HepG2 (cell line): ENCODE measurements at regions not wholly inside any gene's neighbourhood (a gene's known extent, or its start where the extent isn't known, plus 50 kb on each side); places are given as distances from the start of the nearest gene placed in this dataset.

Experiments used
- ATAC-seq: fragments of 200-7000 bp; cut with Tn5 transposase; 3 replicates; pipeline ENCODE4 v1.9.1; 2020; ENCODE audit warnings: mild to moderate bottlenecking, moderate library complexity
- BruUV-seq: library from RNA; stranded (reverse); fragments of 400-500 nt; replicated peaks from 2 replicates; lab custom pipeline; 2021; lab: Mats Ljungman, UMichigan
- CTCF ChIA-PET: fragments of 300-600 bp; formaldehyde crosslinking; extraction: SDS; loops from one replicate; lab custom pipeline; 2021; ENCODE audit warnings: low total read pairs, inconsistent platforms, low intra/inter-chr PET ratio; lab: Yijun Ruan, JAX
- POLR2A ChIA-PET: fragments of 350-600 bp; sonication (Branson Sonifier 250); formaldehyde crosslinking; loops from one replicate; lab custom pipeline; 2020; ENCODE audit warnings: antibody characterized with exemption, inconsistent platforms; lab: Yijun Ruan, JAX
- DNase-seq: peaks from one replicate; pipeline ENCODE4 v3.0.0-alpha.2; 2015; ENCODE audit warnings: low spot score
- FAIRE-seq: peaks from 3 replicates; lab custom pipeline; 2011; peaks lifted over from hg19 to GRCh38; lab: Jason Lieb, UNC
- H2AFZ ChIP-seq: one replicate; pipeline ENCODE4 v1.6.1; 2011; ENCODE audit warnings: low read length, inconsistent platforms
- H3K27ac ChIP-seq: fragments of 300-600 bp; 3 replicates; pipeline ENCODE4 v1.8.0; 2011; ENCODE audit warnings: mixed run types, mild to moderate bottlenecking, mixed read lengths, low read length, inconsistent platforms; ENCODE audit not compliant: insufficient read depth; ENCODE audit errors: extremely low read length
- H3K27me3 ChIP-seq, 2 experiments: fragments of 200-600 bp in 1 of 2; 2 replicates in 1 of 2; 3 replicates in 1 of 2; pipeline versions ENCODE4 v1.6.0 to v1.8.0; 2011; ENCODE audit warnings: low read length in 2 of 2, mild to moderate bottlenecking in 2 of 2, moderate library complexity in 2 of 2, inconsistent platforms in 1 of 2; ENCODE audit not compliant: insufficient read depth in 2 of 2, control insufficient read depth in 1 of 2
- H3K36me3 ChIP-seq, 2 experiments: fragments of 200-600 bp in 1 of 2; replicated peaks in 1 of 2; 2 replicates in 1 of 2; 3 replicates in 1 of 2; pipeline versions ENCODE4 v1.5.1 to v1.8.0; 2011; ENCODE audit warnings: low read length in 2 of 2, inconsistent platforms in 1 of 2; ENCODE audit not compliant: insufficient read depth in 2 of 2, control insufficient read depth in 1 of 2
- H3K4me1 ChIP-seq: 2 replicates; pipeline ENCODE4 v1.5.1; 2012; ENCODE audit warnings: low read length, inconsistent platforms; ENCODE audit not compliant: insufficient read depth
- H3K4me2 ChIP-seq: 2 replicates; pipeline ENCODE4 v1.6.0; 2011; ENCODE audit warnings: low read depth, low read length, inconsistent platforms
- H3K4me3 ChIP-seq, 3 experiments: fragments of 200-600 bp in 1 of 3; sonication (generic), shearing (Covaris generic) in 1 of 3; replicated peaks in 1 of 3; 2 replicates each; pipeline ENCODE4 v1.5.1; 2011 to 2016; ENCODE audit warnings: low read length in 3 of 3, inconsistent platforms in 2 of 3, low read depth in 2 of 3, mild to moderate bottlenecking in 2 of 3, control low read depth in 1 of 3, mixed read lengths in 1 of 3; ENCODE audit not compliant: insufficient read depth in 1 of 3
- H3K79me2 ChIP-seq: one replicate; pipeline ENCODE4 v1.6.1; 2011; ENCODE audit warnings: low read length, inconsistent platforms; ENCODE audit not compliant: insufficient read depth
- H3K9ac ChIP-seq: 2 replicates; pipeline ENCODE4 v1.6.0; 2011; ENCODE audit warnings: mild to moderate bottlenecking, low read depth, low read length, inconsistent platforms; ENCODE audit not compliant: insufficient read depth
- H3K9me3 ChIP-seq: 2 replicates; pipeline ENCODE4 v1.5.1; 2012; ENCODE audit warnings: mild to moderate bottlenecking, low read length
- H4K20me1 ChIP-seq: 2 replicates; pipeline ENCODE4 v1.6.0; 2011; ENCODE audit warnings: inconsistent platforms, mild to moderate bottlenecking, low read length, moderate library complexity; ENCODE audit not compliant: insufficient read depth
- SNAPC4 ChIP-seq: sonication (generic); formaldehyde crosslinking; IDR thresholded peaks from 2 replicates; pipeline ENCODE4 v1.4.0; 2020; ENCODE audit warnings: mild to moderate bottlenecking, missing genetic modification reagents
- TCF12 ChIP-seq, 2 experiments: fragments of 450-650 bp in 1 of 2; sonication (generic) in 1 of 2; formaldehyde crosslinking in 1 of 2; IDR thresholded peaks; 2 replicates each; pipeline versions ENCODE4 v1.6.1 to v1.8.0; 2017 to 2022; ENCODE audit warnings: antibody characterized with exemption in 1 of 2, mild to moderate bottlenecking in 1 of 2, missing genetic modification reagents in 1 of 2, moderate library complexity in 1 of 2
- ZNF24 ChIP-seq: fragments of 450-650 bp; IDR thresholded peaks from 2 replicates; pipeline ENCODE4 v1.6.1; 2017; ENCODE audit warnings: antibody characterized with exemption, mild to moderate bottlenecking
- ZNF317 ChIP-seq: sonication (generic); formaldehyde crosslinking; IDR thresholded peaks from 2 replicates; pipeline ENCODE4 v1.5.0; 2020; ENCODE audit warnings: mild to moderate bottlenecking, missing genetic modification reagents
- WGBS: methylation state at CpG from one replicate; pipeline ENCODE4 v1.1.6; 2017; ENCODE audit warnings: low lambda C conversion rate; 5-methylcytosine and 5-hydroxymethylcytosine counted together
- in situ Hi-C: cut with HindIII; loops from 2 replicates; pipeline ENCODE4 v1.10.0; 2017; ENCODE audit warnings: low pct_unique_long_range_greater_than_20kb; ENCODE audit not compliant: extremely low pct_ligation_motif_present
- intact Hi-C: fragments of 100-400 bp; cut with micrococcal nuclease; formaldehyde crosslinking; loops from one replicate; pipeline ENCODE4 v1.10.0; 2022; ENCODE audit not compliant: unreplicated experiment
- TF ChIP-seq, protein P1 (sequence below): sonication (generic); formaldehyde crosslinking; IDR thresholded peaks from 2 replicates; pipeline ENCODE4 v1.5.1; 2020; ENCODE audit warnings: missing genetic modification reagents, mild to moderate bottlenecking, borderline replicate concordance

DNA sequence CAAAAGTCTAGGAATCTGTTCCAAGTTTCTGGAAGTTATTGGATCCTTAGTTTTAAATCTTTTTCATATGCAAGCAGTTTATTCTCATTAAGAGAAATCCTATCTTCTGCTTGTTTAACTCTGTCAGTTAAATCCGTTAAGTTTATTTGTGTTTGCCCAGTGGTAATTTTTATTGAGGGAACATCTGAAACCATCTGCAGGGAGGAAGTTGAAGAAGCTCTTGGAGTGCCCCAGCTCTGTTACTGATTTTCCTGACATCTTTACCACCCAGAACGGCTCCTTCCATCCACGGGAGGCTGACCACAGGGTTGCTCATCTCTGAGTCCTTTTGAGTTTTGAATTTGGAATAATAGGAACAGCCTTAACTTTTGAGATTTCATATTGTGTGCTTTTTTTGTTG lies 99.9 kb upstream of the ZNF618 start:
- Histone ChIP-seq H3K36me3 (no peaks in the 10 kb centered on the region), H3K4me2 (no peak overlapping the region), H2AFZ (no peak overlapping the region), H3K9me3 (no peaks in the 10 kb centered on the region), H3K4me1 (no peaks in the 10 kb centered on the region), H4K20me1 (no peaks in the 10 kb centered on the region), H3K79me2 (no peaks in the 10 kb centered on the region), H3K4me3 (no peak overlapping the region), H3K27me3 (peaks cover 0 to 15% of the 10 kb centered on the region in 2 experiments; a peak in 2 of 5 replicates), H3K27ac (no peak overlapping the region), H3K9ac (no peak overlapping the region)
- ATAC-seq (no peak), FAIRE-seq (no peak), DNase-seq (no peak)
- TF ChIP-seq, protein P1, sequence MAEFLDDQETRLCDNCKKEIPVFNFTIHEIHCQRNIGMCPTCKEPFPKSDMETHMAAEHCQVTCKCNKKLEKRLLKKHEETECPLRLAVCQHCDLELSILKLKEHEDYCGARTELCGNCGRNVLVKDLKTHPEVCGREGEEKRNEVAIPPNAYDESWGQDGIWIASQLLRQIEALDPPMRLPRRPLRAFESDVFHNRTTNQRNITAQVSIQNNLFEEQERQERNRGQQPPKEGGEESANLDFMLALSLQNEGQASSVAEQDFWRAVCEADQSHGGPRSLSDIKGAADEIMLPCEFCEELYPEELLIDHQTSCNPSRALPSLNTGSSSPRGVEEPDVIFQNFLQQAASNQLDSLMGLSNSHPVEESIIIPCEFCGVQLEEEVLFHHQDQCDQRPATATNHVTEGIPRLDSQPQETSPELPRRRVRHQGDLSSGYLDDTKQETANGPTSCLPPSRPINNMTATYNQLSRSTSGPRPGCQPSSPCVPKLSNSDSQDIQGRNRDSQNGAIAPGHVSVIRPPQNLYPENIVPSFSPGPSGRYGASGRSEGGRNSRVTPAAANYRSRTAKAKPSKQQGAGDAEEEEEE (CRISPR knock-in tag): no peak
- TF ChIP-seq ZNF317 (CRISPR knock-in tag) (no peak), SNAPC4 (CRISPR knock-in tag) (no peak), ZNF24 (no peak), TCF12 (IDR thresholded peaks at IDR 0.05) (no peak), TCF12 (CRISPR knock-in tag; IDR thresholded peaks at IDR 0.05) (no peak)
- BruUV-seq: no TSS peak
- CTCF ChIA-PET: no interaction called here
- WGBS: 2% methylated on average over 3 of the region's 3 CpGs
- in situ Hi-C loops (no loop called here), intact Hi-C loops (no loop called here)
- POLR2A ChIA-PET: no interaction called here
